Stimulated activated CD8-positive, alpha-beta memory T cell treated with anti-CD3 and anti-CD28 coated beads, Interleukin-12 subunit alpha, Interleukin-12 subunit beta, amount 100 ng/mL, for 24 hours (primary cell): ENCODE measurements at regions not wholly inside any gene's neighbourhood (a gene's known extent, or its start where the extent isn't known, plus 50 kb on each side); places are given as distances from the start of the nearest gene placed in this dataset.

Source experiments
- DNase-seq: peaks from one replicate; pipeline ENCODE4 v3.0.0-alpha.2; 2020; ENCODE audit errors: extremely low read depth

DNA sequence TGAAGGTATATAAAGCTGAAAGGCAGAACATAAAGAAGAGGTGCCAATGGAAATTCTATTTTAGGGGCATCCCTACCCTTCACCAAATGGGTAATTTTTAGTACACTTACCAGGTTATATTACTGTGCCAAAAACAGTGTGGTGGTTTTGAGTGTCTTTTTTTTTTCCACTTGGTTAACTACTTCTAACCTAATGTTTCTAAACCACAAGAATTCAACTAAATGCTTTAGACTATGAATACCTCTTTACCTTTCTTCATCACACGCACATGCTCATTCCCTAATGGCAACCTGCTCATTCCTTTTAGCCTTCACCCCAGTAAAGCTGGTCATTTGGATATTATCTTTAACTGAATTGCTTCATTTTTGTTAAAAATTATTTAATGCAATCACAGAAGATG lies 215.6 kb downstream of the PIK3R1 start:
- no peak for DNase-seq

GRCh38 chr5:68431601-68432337 lies 216.2 kb downstream of the PIK3R1 start:
- DNase-seq: no peak

DNA sequence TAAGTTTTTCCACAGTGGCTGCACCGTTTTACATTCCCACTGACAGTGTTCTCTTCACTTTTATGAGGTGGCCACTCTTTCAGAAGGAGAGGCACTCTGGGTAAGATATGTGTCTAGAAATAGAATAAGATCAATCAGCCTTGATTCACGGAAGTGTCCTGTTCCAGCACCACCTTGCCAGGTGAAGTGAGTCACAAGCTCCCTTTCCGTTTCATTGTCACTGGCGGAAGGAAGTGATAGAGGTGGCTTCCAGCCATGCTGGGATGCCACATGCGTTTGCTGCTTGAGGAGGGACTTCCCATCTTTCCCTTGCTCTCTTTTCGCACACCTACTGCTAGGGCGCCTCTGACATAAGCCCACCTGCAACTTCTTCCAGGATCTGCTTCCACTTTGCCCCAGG lies 217.1 kb downstream of the PIK3R1 start:
- DNase-seq: no peak

DNA sequence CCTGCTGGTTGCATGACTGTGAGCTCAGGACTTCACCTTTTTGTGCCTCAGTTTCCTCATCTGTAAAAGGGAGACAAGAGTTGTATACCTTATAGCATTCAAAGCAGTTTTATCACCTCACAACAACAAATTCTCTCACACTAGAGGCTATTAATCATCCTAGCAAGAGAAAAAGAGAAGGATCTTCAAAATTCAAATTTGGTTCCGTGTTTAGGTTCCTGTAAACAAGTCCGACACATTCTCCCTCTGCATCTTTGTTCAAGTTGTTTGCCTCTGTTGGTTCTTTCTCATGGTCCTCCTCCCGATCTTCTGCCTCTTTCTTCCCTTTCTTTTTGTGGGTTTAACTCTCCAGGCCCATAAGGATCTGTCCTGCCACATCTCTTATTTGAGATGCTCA lies 218.0 kb downstream of the PIK3R1 start:
- no peak for DNase-seq

- DNase-seq: peak; percentile 89
These were observed 218.6 kb downstream of the PIK3R1 start for GRCh38 chr5:68433923-68434879.

- DNase-seq: no peak
These were observed 220.1 kb downstream of the PIK3R1 start for GRCh38 chr5:68435611-68436010.

DNA sequence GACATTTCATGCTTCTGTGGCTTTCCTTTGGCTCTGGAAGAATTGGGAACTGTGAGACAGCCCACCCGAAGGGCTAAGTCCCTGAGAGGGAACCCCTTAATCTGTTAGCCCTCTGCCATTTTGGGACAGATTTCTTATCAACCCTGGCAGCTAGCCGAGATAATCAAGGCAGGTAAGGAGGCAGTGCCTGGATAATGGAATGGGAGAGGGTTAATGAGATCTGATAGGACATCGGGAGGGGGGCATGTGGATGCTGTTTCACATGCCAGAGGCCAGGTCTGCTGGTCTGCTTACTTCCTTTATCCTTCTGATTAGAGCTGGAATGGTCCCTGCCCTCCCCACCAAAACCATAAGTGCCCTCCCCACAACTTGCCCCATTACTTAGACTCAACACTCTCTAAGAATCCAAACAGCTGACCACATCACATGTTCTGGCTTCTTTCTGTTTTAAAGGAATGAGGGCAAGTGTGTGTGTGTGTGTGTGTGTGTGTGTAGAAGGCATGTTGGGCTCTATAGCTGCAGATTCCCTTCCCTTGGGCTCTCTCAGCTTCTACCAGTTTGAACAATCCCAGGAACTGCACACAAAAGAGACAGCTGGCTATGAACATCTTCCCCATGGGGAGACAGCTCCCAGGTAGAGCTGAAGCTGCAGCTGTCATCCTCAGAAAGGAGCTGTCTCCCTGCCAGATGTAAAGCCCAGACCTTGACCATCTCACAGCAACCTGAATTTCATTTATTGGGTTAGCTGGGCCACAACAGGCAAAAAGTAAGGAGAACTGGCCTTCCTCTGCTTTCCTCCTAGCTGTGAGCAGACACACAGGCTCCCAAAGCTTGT lies 221.3 kb downstream of the PIK3R1 start:
- no peak for DNase-seq

GRCh38 chr5:68438876-68439275 lies 223.3 kb downstream of the PIK3R1 start:
- DNase-seq: no peak

GRCh38 chr5:68440245-68440644 lies 224.7 kb downstream of the PIK3R1 start:
- no peak for DNase-seq

DNA sequence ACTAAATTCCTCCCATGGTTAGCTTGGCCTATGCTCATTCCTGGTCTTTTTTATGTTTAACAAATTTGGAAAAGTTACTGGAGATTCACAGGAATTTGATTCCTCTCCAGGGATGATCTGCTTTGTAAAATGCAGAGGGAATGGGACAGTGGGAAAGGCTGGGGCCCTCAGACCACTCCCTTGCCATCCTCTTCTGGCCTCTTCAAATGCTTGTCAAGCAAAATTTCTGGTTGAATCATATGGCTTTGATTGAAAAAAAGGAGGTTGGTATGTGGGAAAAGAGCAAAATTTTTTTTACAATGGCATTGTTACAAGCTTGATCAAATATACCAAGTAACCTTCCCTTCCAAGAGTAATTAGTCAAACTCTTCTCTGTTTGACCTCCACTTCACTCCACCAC lies 225.1 kb downstream of the PIK3R1 start:
- DNase-seq: no peak

GRCh38 chr5:68441309-68442073 lies 225.9 kb downstream of the PIK3R1 start:
- no peak for DNase-seq

DNA sequence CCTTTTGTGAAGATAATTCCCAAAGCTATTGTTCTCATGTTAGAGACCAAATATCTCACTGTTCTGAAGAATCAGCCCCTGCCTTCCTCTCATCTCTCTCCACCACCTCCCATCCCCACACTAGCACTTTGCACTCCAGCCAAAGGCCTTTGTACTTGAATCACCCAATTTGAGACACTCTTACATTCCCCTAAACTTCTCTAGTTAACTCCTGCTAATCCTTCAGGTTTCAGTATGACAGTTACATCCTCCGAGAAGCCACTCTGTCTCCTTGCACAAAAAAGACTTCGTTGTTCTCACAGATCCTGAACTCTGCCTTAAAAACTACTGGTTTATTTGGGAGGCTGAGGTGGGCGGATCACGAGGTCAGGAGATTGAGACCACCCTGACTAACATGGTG lies 227.5 kb downstream of the PIK3R1 start:
- no peak for DNase-seq

- DNase-seq: no peak
These were observed 228.5 kb downstream of the PIK3R1 start for GRCh38 chr5:68444048-68444447.

GRCh38 chr5:68444833-68445232 lies 229.3 kb downstream of the PIK3R1 start:
- no peak for DNase-seq

DNA sequence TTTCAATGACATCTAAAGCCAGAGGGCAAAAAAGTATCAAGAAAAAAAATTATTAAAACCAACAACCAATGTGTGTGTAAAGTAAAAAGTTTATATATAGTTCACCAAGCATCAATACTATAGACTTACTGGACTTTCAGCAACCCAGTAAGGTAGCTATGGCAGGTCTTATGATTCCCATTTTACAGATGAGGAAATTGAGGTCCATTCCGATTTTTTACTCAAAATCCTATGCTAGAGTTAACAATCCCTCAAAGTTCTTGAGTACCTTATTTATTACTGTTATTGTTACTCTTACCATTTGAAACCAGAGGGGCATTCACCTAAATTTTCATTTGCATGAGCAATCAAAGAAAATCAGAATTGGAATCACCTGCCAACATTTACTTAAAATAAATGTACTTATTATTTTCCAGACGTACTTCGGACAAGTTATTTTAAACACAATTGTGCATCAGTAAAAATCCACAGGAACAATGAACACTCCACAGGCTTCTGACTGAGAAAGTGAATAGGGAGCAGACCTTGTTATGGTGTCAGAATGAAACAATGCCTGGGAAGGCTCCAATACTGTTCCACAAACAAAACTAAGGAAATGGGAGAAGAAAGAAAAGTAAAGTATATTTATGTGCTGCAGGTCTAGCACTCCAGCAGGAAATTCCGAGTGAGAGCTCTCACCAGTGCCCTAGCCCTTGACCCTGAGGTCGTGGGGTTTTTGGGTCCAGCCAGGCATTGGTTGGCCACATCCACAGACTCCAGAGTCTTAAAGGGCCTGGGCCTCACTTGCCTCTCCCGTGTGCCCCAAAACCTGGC lies 229.9 kb downstream of the PIK3R1 start:
- DNase-seq: no peak

DNA sequence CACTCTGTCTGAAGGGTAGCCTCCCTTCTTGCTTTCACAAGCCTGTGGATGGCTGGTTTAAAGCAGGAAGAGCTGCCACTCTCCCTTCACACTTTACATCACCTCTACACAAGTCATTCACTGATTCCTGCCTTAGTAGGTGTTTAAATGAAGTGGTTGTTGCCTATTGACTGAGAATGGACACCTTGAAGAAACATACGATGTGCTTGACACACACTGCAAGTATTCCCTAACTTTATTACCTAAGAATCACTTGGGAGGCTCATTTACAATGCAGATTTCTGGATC lies 230.5 kb downstream of the PIK3R1 start:
- DNase-seq: no peak

GRCh38 chr5:68446487-68446894 lies 230.9 kb downstream of the PIK3R1 start:
- DNase-seq: no peak

DNA sequence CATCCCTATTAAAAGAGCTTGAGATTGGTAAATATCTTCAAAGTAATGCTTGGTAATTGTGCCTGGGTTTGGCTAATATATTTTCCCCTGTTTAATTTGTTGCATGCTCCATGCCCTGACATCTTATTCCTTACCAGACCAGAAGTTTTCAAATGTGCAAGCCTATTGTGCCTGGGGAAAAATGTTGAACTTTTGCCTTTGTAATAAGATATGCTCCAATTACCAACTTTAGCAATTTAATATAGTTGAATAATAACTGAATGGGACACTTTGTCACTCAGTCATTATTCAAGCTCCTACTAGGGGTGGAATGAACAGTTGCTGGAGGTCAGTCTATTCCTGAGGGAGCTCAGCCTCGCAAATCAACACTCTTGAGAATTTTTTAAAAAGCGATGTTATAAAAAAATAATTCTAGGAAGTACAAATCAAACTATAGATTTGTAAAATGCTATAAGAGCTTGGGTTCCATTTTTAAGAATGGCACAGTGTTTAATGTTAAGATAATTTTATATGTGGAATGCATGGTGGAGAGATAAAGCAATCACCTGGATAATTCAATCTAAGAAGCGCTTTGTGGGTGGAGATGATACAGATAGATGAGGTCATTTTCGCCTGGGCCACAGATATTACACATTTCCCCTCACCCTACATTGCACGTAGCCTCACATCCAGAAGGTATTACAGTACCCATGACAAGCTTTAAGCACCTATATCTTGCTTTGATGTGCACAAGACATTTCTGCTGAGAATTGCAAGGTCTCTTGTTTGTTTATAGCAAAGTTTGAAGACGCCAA lies 231.8 kb downstream of the PIK3R1 start:
- no peak for DNase-seq

DNA sequence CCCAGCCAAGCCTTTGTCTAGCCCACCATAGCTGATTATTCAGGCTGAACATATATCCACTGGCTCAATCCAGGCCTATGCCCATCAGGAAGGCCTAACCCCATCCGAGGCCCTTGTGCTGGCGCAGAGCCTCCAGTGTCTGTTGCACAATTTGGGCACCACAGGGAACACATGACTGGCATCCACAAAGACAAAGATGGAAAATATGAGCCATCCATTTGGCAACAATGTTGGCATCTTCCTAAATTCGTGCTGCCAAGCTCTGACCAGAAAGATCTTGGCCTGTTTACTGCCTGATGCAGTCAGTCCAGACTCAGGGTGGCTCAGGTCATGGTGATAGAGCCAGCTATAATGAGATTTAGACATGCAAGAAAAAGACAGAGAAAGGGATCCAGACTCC lies 233.8 kb downstream of the PIK3R1 start:
- no peak for DNase-seq
